Activated gamma-delta T cell treated with anti-CD3 and anti-CD28 coated beads, Interleukin-2, amount 50 U/mL, for 16 hours (primary cell): ENCODE measurements at regions not wholly inside any gene's neighbourhood (a gene's known extent, or its start where the extent isn't known, plus 50 kb on each side); places are given as distances from the start of the nearest gene placed in this dataset.

Source experiments
- DNase-seq: peaks from one replicate; pipeline ENCODE4 v3.0.0-alpha.2; 2020; ENCODE audit warnings: low read depth

GRCh38 chr4:41859087-41859486 lies 76.1 kb upstream of the TMEM33 start:
- DNase-seq = no peak

- DNase-seq = no peak
Measured at GRCh38 chr4:41857226-41857641, 78.0 kb upstream of the TMEM33 start.

GRCh38 chr4:41856797-41857196 lies 78.4 kb upstream of the TMEM33 start:
- DNase-seq = no peak

GRCh38 chr4:41853973-41854372 lies 81.3 kb upstream of the TMEM33 start:
- no peak for DNase-seq

- no peak for DNase-seq
Measured at GRCh38 chr4:41852229-41852628, 83.0 kb upstream of the TMEM33 start.

- no peak for DNase-seq
Measured at GRCh38 chr4:41851621-41852020, 83.6 kb upstream of the TMEM33 start.

- DNase-seq = no peak
Measured at GRCh38 chr4:41844327-41844726, 90.9 kb upstream of the TMEM33 start.

- no peak for DNase-seq
Measured at GRCh38 chr4:41839916-41840854, 91.7 kb upstream of the PHOX2B start.

- DNase-seq = no peak
Measured at GRCh38 chr4:41838590-41838989, 90.1 kb upstream of the PHOX2B start.

GRCh38 chr4:41835321-41835995 lies 86.9 kb upstream of the PHOX2B start:
- no peak for DNase-seq

GRCh38 chr4:41832961-41833360 lies 84.4 kb upstream of the PHOX2B start:
- no peak for DNase-seq

- DNase-seq = no peak
Measured at GRCh38 chr4:41822325-41822724, 73.8 kb upstream of the PHOX2B start.

GRCh38 chr4:41820473-41820872 lies 71.9 kb upstream of the PHOX2B start:
- DNase-seq = no peak

- DNase-seq = no peak
Measured at GRCh38 chr4:41819621-41820020, 71.1 kb upstream of the PHOX2B start.

GRCh38 chr4:41815473-41815872 lies 66.9 kb upstream of the PHOX2B start:
- no peak for DNase-seq

GRCh38 chr4:41814565-41814964 lies 66.0 kb upstream of the PHOX2B start:
- no peak for DNase-seq

- DNase-seq = no peak
Measured at GRCh38 chr4:41806807-41807206, 58.3 kb upstream of the PHOX2B start.

GRCh38 chr4:41802590-41802989 lies 54.1 kb upstream of the PHOX2B start:
- no peak for DNase-seq

GRCh38 chr4:41799126-41799525 lies 50.6 kb upstream of the PHOX2B start:
- no peak for DNase-seq
